Common myeloid progenitor, CD34-positive (primary cell): ENCODE measurements at regions not wholly inside any gene's neighbourhood (a gene's known extent, or its start where the extent isn't known, plus 50 kb on each side); places are given as distances from the start of the nearest gene placed in this dataset.

ENCODE experiments used
- CTCF ChIA-PET: fragments of 350-600 bp; sonication (Branson Sonifier 250); formaldehyde crosslinking; loops from one replicate; lab custom pipeline; 2021; ENCODE audit warnings: antibody characterized with exemption; lab: Charles Lee
- POLR2A ChIA-PET: fragments of 350-600 bp; sonication (Branson Sonifier 250); formaldehyde crosslinking; loops from one replicate; lab custom pipeline; 2021; ENCODE audit warnings: antibody characterized with exemption; lab: Charles Lee
- DNase-seq, 3 donors: peaks; one replicate each; pipeline versions ENCODE4 v3.0.0 to v3.0.0-alpha.2; 2013
- H3K27ac ChIP-seq, 2 experiments: 1 replicate in 1 of 2; 2 replicates in 1 of 2; pipeline ENCODE4 v1.7.0; 2013; ENCODE audit warnings: inconsistent platforms in 2 of 2, low read length in 2 of 2, mild to moderate bottlenecking in 2 of 2, low read depth in 1 of 2, moderate library complexity in 1 of 2; ENCODE audit not compliant: severe bottlenecking in 2 of 2, insufficient read depth in 1 of 2, poor library complexity in 1 of 2
- H3K27me3 ChIP-seq, 5 experiments: replicated peaks in 2 of 5; 1 replicate in 3 of 5; 2 replicates in 2 of 5; pipeline versions ENCODE4 v1.6.1 to v1.7.0; 2013; ENCODE audit warnings: low read length in 4 of 5, mild to moderate bottlenecking in 2 of 5, moderate library complexity in 2 of 5, inconsistent platforms in 1 of 5; ENCODE audit not compliant: insufficient read depth in 5 of 5, control insufficient read depth in 4 of 5
- H3K36me3 ChIP-seq, 4 experiments: 1 replicate in 2 of 4; 2 replicates in 2 of 4; pipeline versions ENCODE4 v1.6.1 to v1.7.0; 2013; ENCODE audit warnings: low read length in 3 of 4, control low read depth in 1 of 4, mild to moderate bottlenecking in 1 of 4; ENCODE audit not compliant: control insufficient read depth in 4 of 4, insufficient read depth in 4 of 4
- H3K4me1 ChIP-seq, 4 experiments: 1 replicate in 3 of 4; 2 replicates in 1 of 4; pipeline versions ENCODE4 v1.6.1 to v1.7.1; 2013; ENCODE audit warnings: low read length in 3 of 4, mild to moderate bottlenecking in 3 of 4, control low read depth in 1 of 4, inconsistent platforms in 1 of 4, moderate library complexity in 1 of 4; ENCODE audit not compliant: control insufficient read depth in 4 of 4, insufficient read depth in 4 of 4; ENCODE audit errors: control extremely low read depth in 1 of 4
- H3K4me3 ChIP-seq, 7 experiments: 1 replicate in 4 of 7; 2 replicates in 3 of 7; pipeline versions ENCODE4 v1.5.1 to v1.7.0; 2013; ENCODE audit warnings: mild to moderate bottlenecking in 7 of 7, low read length in 6 of 7, moderate library complexity in 6 of 7, inconsistent platforms in 2 of 7, low read depth in 2 of 7, control low read depth in 1 of 7; ENCODE audit not compliant: insufficient read depth in 4 of 7, control insufficient read depth in 1 of 7; ENCODE audit errors: extremely low read depth in 1 of 7
- H3K9me3 ChIP-seq, 5 experiments: 1 replicate in 4 of 5; 2 replicates in 1 of 5; pipeline versions ENCODE4 v1.6.1 to v1.7.1; 2013; ENCODE audit warnings: low read length in 4 of 5, mild to moderate bottlenecking in 2 of 5, inconsistent platforms in 1 of 5, low read depth in 1 of 5, moderate library complexity in 1 of 5; ENCODE audit not compliant: control insufficient read depth in 4 of 5, insufficient read depth in 2 of 5; ENCODE audit errors: control extremely low read depth in 1 of 5
- WGBS: methylation state at CpG from one replicate; pipeline ENCODE4 v1.1.5; 2013; ENCODE audit not compliant: insufficient coverage; 5-methylcytosine and 5-hydroxymethylcytosine counted together

DNA sequence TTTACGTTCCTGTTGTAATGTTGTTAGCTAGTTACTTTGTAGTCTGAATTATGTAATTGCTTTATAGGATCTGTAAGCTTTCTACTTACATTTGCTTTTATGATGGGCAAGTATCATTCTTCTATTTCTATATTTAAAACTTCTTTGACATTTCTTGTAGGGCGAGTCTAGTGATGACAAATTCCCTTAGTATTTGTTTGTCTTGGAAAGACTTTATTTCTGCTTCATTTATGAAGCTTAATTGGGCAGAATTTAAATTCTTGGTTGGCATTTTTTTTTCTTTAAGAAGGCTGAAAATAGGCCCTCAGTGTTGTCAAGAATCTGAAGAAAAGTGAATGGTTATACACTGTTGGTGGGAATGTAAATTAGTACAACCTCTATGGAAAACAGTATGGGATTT is 506.3 kb downstream of the TENT5A start:
- WGBS, result no CpG with 5 or more reads among the region's 2 CpGs
- no peaks in the 10 kb centered on the region for H3K36me3 ChIP-seq
- H3K4me1 ChIP-seq, result no peaks in the 10 kb centered on the region
- H3K27ac ChIP-seq, result no peak overlapping the region
- ChIA-PET POLR2A (interaction anchor here (0.6 kb wide), 1 partner anchor 1274 kb away, joined by 3 read pairs; no protein-coding TSS in a partner anchor), CTCF (no interaction called here)
- H3K4me3 ChIP-seq, result no peak overlapping the region
- H3K9me3 ChIP-seq, result no peaks in the 10 kb centered on the region
- DNase-seq, result no peak
- H3K27me3 ChIP-seq, result no peaks in the 10 kb centered on the region

DNA sequence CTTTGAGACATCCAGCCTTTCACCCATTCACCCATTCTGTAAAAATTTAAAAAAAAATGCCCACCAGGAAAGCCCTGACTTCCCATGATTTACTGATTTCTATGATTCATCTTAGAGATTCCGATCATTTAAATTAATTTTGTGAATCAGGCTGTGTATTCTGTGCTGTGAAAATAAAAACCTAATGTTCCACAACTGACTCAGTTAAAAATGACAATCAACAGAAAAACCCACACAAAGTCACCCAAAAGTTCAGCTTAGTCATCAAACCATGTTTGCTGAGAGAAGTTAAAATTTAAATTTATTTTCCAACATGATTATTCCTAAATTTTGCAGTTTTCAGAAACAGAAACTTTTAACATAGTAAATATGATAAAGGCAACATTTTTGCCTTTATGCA is 509.9 kb downstream of the TENT5A start:
- CTCF ChIA-PET, result no interaction called here
- POLR2A ChIA-PET, result no interaction called here
- Histone ChIP-seq H3K27me3 (no peaks in the 10 kb centered on the region), H3K4me1 (no peaks in the 10 kb centered on the region), H3K27ac (no peak overlapping the region), H3K4me3 (no peak overlapping the region), H3K36me3 (no peaks in the 10 kb centered on the region), H3K9me3 (no peaks in the 10 kb centered on the region)
- no peak for DNase-seq
- WGBS, result no CpG with 5 or more reads among the region's 1 CpG

DNA sequence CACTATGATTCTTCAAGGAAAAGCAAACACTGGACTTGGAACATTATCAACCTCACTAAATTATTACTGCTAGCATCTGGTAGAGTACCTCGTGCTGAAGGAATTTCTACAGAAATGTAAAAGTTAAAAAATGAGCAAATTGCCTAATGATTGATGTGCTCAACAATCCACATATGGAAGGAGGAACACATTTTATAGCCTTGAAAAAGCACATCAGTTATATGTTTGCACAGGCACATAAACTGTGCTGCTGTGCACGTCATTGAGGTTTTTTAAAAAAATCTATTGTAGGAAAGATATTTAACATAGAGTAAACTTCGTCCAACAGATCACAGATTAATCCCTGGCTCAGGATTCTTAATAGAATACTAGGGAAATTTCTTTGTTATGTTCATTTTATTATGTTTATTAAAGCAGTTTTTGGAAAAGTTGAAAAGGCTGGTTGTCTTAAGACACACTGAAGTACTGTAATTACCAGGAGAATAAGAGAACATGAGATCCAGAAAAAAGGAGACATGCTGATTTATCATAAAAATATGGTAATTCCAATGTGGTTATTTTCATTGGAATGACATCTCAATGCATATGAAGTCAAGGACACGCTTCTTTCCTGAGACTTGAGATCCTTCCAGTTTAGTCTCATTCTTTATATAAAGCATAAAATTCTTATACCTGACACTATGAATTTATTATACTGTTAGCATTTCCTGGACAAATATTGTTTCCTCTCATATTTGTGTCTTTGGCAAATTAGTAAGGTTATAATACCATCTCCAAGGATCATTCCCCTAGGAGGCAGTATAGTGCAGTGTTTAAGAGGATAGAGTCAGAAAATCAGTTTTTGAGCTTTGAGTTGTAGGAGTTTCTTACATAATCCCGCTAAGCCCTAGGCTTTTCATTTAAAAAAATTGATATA is 511.1 kb downstream of the TENT5A start:
- Histone ChIP-seq H3K4me3 (no peak overlapping the region), H3K9me3 (no peaks in the 10 kb centered on the region), H3K27me3 (no peaks in the 10 kb centered on the region), H3K4me1 (no peaks in the 10 kb centered on the region), H3K36me3 (no peaks in the 10 kb centered on the region), H3K27ac (no peak overlapping the region)
- WGBS, result no CpG with 5 or more reads among the region's 5 CpGs
- CTCF ChIA-PET, result interaction anchor here (0.6 kb wide), 1 partner anchor 64 kb away, joined by 4 read pairs; no protein-coding TSS in a partner anchor
- peak; percentile 9 to 34 (median 17) for DNase-seq
- POLR2A ChIA-PET, result interaction anchor here (0.5 kb wide), 1 partner anchor 1296 kb away, joined by 4 read pairs; no protein-coding TSS in a partner anchor

DNA sequence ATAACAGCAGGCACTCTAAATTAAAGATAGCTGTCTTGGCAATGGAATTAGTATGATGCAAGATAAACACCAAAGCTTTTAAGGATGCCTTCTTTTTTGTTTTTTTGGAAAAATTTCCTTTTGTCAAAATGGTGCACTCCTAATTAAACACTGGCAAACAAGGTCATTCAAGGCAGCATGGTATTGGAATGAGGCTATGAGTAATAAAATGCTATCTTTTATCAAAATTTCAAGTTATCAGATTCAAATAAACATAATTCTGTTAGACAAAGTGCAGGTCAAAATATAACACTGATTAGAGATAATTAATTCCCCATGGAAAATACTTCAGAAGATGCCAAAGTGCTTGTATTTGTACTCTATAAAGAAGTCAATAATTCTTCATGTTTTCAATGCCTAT is 514.1 kb downstream of the TENT5A start:
- H3K4me3 ChIP-seq, result no peak overlapping the region
- H3K36me3 ChIP-seq, result no peaks in the 10 kb centered on the region
- CTCF ChIA-PET, result no interaction called here
- POLR2A ChIA-PET, result no interaction called here
- DNase-seq, result no peak
- no peaks in the 10 kb centered on the region for H3K9me3 ChIP-seq
- H3K27me3 ChIP-seq, result no peaks in the 10 kb centered on the region
- H3K27ac ChIP-seq, result no peak overlapping the region
- H3K4me1 ChIP-seq, result no peaks in the 10 kb centered on the region

DNA sequence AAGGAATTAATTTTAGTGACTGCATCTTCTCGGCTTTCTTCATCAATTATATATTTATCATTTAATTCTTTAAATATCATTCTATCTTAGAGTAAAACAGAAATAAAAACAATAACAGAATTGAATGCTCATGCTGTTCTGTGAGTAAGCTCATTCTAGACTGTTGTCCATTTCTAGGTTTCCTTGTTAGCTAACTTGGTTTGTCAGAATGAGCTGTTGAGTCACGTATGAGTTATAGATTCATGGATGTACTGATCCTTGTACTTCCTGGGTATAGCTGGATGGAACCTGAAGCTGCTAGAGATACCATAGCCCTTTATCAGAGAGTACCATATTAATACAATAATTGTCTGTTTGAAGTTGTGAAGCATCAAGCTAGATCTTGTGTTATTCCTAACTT is 515.3 kb downstream of the TENT5A start:
- no peaks in the 10 kb centered on the region for H3K4me1 ChIP-seq
- no peaks in the 10 kb centered on the region for H3K9me3 ChIP-seq
- CTCF ChIA-PET, result no interaction called here
- WGBS, result no CpG with 5 or more reads among the region's 2 CpGs
- no peak overlapping the region for H3K4me3 ChIP-seq
- no peak overlapping the region for H3K27ac ChIP-seq
- H3K27me3 ChIP-seq, result no peaks in the 10 kb centered on the region
- DNase-seq, result no peak
- H3K36me3 ChIP-seq, result no peaks in the 10 kb centered on the region
- POLR2A ChIA-PET, result no interaction called here

DNA sequence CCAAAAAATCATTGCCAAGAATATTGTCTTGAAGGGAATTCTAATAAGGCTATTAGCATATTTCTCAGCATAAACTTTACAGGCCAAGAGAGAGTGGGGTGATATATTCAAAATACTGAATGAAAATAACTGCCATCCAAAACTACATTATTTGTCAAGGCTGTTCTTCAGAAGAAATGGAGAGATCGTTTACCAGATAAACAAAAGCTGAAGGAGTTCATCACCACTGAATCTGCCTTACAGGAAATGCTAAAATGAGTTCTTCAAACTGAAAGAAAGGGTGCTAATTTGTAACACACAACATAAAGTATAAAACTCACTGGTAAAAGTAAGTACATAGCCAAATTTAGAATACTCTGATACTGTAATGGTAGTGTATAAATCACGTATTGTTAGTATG is 517.0 kb downstream of the TENT5A start:
- ChIA-PET POLR2A (no interaction called here), CTCF (no interaction called here)

DNA sequence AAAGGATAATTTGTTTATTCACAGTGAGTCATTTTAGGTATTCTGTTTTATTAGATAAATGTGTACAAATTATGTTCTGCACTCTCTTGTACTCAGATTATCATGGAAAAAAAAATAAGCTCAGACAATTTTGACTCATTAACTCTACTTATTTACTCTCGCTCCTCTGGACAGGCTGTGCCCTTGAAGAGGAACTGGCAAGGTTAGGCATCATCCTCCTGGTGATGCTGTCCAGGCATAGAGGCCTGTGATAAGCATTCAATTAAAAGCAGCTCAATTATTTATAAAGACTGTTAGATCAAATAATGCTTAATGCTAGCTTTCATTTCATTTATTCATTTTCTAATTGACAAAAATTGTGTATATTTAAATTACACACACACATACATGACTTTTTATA is 518.5 kb downstream of the TENT5A start:
- H3K9me3 ChIP-seq, result no peaks in the 10 kb centered on the region
- no peak overlapping the region for H3K27ac ChIP-seq
- no peak for DNase-seq
- ChIA-PET CTCF (no interaction called here), POLR2A (no interaction called here)
- 100% methylated on average over 1 of the region's 1 CpG for WGBS
- H3K36me3 ChIP-seq, result no peaks in the 10 kb centered on the region
- no peak overlapping the region for H3K4me3 ChIP-seq
- H3K27me3 ChIP-seq, result no peaks in the 10 kb centered on the region
- no peaks in the 10 kb centered on the region for H3K4me1 ChIP-seq

More for the DNA sequence above, 517.0 kb downstream of the TENT5A start:
- no CpG with 5 or more reads among the region's 2 CpGs for WGBS
- H3K27me3 ChIP-seq, result no peaks in the 10 kb centered on the region
- H3K27ac ChIP-seq, result no peak overlapping the region
- no peak for DNase-seq
- H3K4me1 ChIP-seq, result no peaks in the 10 kb centered on the region
- no peaks in the 10 kb centered on the region for H3K9me3 ChIP-seq
- H3K4me3 ChIP-seq, result no peak overlapping the region
- no peaks in the 10 kb centered on the region for H3K36me3 ChIP-seq
